ENCODE measurements at regions not wholly inside any gene's neighbourhood (a gene's known extent, or its start where the extent isn't known, plus 50 kb on each side); places are given as distances from the start of the nearest gene placed in this dataset.

- DNase-seq (ENCODE audit: low read depth in 3 of 3) = no peak
Measured at GRCh38 chr5:133854554-133854953, 113.9 kb downstream of the C5orf15 start.

GRCh38 chr5:133853646-133854365, 114.6 kb downstream of the C5orf15 start:
- no peak for DNase-seq (ENCODE audit: low read depth in 3 of 3)

GRCh38 chr5:133851521-133851920, 116.9 kb downstream of the C5orf15 start:
- DNase-seq (ENCODE audit: low read depth in 3 of 3) = no peak

GRCh38 chr5:133850811-133851210, 117.6 kb downstream of the C5orf15 start:
- DNase-seq (ENCODE audit: low read depth in 3 of 3) = no peak

GRCh38 chr5:133849116-133849515, 119.3 kb downstream of the C5orf15 start:
- DNase-seq (ENCODE audit: low read depth in 3 of 3) = no peak

- DNase-seq (ENCODE audit: low read depth in 3 of 3) = no peak
Measured at GRCh38 chr5:133848341-133848811, 120.0 kb downstream of the C5orf15 start.

GRCh38 chr5:133847886-133848285, 120.5 kb downstream of the C5orf15 start:
- no peak for DNase-seq (ENCODE audit: low read depth in 3 of 3)

- DNase-seq (ENCODE audit: low read depth in 3 of 3) = no peak
Measured at GRCh38 chr5:133847301-133847700, 121.1 kb downstream of the C5orf15 start.

GRCh38 chr5:133846478-133847226, 121.8 kb downstream of the C5orf15 start:
- no peak for DNase-seq (ENCODE audit: low read depth in 3 of 3)

GRCh38 chr5:133845271-133845670, 123.2 kb downstream of the C5orf15 start:
- no peak for DNase-seq (ENCODE audit: low read depth in 3 of 3)

GRCh38 chr5:133844836-133845235, 123.6 kb downstream of the C5orf15 start:
- DNase-seq (ENCODE audit: low read depth in 3 of 3) = no peak

GRCh38 chr5:133843911-133844310, 124.5 kb downstream of the C5orf15 start:
- no peak for DNase-seq (ENCODE audit: low read depth in 3 of 3)

- no peak for DNase-seq (ENCODE audit: low read depth in 3 of 3)
Measured at GRCh38 chr5:133842846-133843611, 125.4 kb downstream of the C5orf15 start.

GRCh38 chr5:133841831-133842750, 126.3 kb downstream of the C5orf15 start:
- no peak for DNase-seq (ENCODE audit: low read depth in 3 of 3)

GRCh38 chr5:133840168-133840567, 128.3 kb downstream of the C5orf15 start:
- no peak for DNase-seq (ENCODE audit: low read depth in 3 of 3)

- DNase-seq (ENCODE audit: low read depth in 3 of 3) = no peak
Measured at GRCh38 chr5:133839721-133840120, 128.7 kb downstream of the C5orf15 start.

- no peak for DNase-seq (ENCODE audit: low read depth in 3 of 3)
Measured at GRCh38 chr5:133839090-133839489, 129.3 kb downstream of the C5orf15 start.

- no peak for DNase-seq (ENCODE audit: low read depth in 3 of 3)
Measured at GRCh38 chr5:133838286-133838685, 130.1 kb downstream of the C5orf15 start.

GRCh38 chr5:133831491-133832224, 136.8 kb downstream of the C5orf15 start:
- DNase-seq (ENCODE audit: low read depth in 3 of 3) = no peak

GRCh38 chr5:133830911-133831310, 137.5 kb downstream of the C5orf15 start:
- DNase-seq (ENCODE audit: low read depth in 3 of 3) = no peak

GRCh38 chr5:133830281-133830680, 138.1 kb downstream of the C5orf15 start:
- no peak for DNase-seq (ENCODE audit: low read depth in 3 of 3)
